ENCODE measurements at regions not wholly inside any gene's neighbourhood (a gene's known extent, or its start where the extent isn't known, plus 50 kb on each side); places are given as distances from the start of the nearest gene placed in this dataset.

DNA sequence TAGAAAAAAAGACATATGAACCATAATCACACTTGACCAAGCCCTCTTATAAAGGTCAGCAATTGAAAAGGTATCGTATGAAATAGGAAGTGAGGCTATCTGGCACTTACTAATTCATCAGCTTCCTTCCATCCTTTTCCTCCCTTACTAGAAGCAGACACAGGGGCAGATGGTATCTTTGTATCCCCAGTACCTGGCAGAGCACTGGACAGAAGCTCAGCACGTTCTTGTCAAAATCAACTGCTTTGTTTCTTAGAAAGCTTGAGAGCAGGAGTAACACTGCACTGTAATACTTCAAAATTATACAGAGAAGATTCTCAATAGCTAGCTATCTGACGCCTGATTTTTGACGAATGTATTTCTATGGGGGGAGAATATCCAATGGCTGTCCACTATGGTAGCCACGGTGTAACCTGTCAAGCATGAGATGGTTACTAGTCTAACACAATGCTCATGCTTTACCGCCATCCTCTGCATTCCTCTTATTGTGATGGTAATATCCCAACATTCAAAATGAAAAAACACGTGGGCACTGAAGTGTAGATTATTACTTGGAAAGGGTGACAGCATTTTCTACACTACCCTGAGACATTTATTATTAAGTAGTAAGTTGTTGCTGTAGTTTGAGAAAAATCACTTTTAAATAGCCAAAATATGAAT lies 175.6 kb downstream of the SIPA1L2 start:
- ATAC-seq: no peak
- TF ChIP-seq PPARA (CRISPR knock-in tag; IDR thresholded peaks at IDR 0.05; ENCODE audit: borderline replicate concordance) (no peak), ZFP3 (CRISPR knock-in tag; IDR thresholded peaks at IDR 0.05) (no peak), GLIS3 (CRISPR knock-in tag; IDR thresholded peaks at IDR 0.05) (no peak), BACH2 (CRISPR knock-in tag; IDR thresholded peaks at IDR 0.05; ENCODE audit: borderline replicate concordance) (no peak)
- TF ChIP-seq, protein P1, sequence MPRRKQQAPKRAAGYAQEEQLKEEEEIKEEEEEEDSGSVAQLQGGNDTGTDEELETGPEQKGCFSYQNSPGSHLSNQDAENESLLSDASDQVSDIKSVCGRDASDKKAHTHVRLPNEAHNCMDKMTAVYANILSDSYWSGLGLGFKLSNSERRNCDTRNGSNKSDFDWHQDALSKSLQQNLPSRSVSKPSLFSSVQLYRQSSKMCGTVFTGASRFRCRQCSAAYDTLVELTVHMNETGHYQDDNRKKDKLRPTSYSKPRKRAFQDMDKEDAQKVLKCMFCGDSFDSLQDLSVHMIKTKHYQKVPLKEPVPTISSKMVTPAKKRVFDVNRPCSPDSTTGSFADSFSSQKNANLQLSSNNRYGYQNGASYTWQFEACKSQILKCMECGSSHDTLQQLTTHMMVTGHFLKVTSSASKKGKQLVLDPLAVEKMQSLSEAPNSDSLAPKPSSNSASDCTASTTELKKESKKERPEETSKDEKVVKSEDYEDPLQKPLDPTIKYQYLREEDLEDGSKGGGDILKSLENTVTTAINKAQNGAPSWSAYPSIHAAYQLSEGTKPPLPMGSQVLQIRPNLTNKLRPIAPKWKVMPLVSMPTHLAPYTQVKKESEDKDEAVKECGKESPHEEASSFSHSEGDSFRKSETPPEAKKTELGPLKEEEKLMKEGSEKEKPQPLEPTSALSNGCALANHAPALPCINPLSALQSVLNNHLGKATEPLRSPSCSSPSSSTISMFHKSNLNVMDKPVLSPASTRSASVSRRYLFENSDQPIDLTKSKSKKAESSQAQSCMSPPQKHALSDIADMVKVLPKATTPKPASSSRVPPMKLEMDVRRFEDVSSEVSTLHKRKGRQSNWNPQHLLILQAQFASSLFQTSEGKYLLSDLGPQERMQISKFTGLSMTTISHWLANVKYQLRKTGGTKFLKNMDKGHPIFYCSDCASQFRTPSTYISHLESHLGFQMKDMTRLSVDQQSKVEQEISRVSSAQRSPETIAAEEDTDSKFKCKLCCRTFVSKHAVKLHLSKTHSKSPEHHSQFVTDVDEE (CRISPR knock-in tag; IDR thresholded peaks at IDR 0.05): no peak
- TF ChIP-seq, protein P2, sequence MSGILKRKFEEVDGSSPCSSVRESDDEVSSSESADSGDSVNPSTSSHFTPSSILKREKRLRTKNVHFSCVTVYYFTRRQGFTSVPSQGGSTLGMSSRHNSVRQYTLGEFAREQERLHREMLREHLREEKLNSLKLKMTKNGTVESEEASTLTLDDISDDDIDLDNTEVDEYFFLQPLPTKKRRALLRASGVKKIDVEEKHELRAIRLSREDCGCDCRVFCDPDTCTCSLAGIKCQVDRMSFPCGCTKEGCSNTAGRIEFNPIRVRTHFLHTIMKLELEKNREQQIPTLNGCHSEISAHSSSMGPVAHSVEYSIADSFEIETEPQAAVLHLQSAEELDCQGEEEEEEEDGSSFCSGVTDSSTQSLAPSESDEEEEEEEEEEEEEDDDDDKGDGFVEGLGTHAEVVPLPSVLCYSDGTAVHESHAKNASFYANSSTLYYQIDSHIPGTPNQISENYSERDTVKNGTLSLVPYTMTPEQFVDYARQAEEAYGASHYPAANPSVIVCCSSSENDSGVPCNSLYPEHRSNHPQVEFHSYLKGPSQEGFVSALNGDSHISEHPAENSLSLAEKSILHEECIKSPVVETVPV (CRISPR knock-in tag; IDR thresholded peaks at IDR 0.05): no peak

DNA sequence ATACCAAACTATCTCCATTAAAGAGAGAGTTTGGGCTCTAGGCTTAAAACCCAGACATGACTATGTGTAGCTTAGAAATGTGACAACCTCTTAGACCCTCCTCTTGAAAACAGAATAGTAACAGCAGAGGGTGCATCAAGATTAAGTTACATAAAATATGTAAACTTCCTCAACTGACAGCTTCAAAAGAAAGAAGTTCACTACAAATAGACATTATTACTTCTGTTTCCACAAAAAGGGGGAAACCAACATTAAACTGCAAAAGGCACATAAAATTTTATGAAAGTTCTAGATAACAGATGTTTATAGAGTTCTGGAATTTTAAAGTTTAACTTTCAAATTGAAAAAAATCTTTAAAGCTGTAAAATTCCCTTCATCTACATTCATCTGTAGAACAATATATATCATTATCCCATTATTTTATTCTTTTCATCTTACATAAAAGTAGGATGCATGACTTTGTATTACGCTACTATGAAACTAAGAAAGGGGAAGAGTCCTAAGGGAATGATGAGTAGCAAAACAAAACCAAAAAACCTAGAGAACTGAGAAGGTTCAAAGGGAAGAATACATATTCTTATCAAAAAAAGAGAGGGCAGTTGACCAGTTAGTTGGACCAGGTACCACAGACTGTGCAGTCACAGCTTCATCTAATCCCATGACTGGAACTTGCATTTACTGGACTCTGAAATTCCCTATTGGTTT lies 177.0 kb downstream of the SIPA1L2 start:
- ATAC-seq: no peak
- no peak for TF ChIP-seq CSDC2 (CRISPR knock-in tag; IDR thresholded peaks at IDR 0.05)
- TF ChIP-seq ZFP3 (CRISPR knock-in tag; IDR thresholded peaks at IDR 0.05): no peak
- TF ChIP-seq, protein P2 (CRISPR knock-in tag; IDR thresholded peaks at IDR 0.05): no peak
- TF ChIP-seq, protein P3, sequence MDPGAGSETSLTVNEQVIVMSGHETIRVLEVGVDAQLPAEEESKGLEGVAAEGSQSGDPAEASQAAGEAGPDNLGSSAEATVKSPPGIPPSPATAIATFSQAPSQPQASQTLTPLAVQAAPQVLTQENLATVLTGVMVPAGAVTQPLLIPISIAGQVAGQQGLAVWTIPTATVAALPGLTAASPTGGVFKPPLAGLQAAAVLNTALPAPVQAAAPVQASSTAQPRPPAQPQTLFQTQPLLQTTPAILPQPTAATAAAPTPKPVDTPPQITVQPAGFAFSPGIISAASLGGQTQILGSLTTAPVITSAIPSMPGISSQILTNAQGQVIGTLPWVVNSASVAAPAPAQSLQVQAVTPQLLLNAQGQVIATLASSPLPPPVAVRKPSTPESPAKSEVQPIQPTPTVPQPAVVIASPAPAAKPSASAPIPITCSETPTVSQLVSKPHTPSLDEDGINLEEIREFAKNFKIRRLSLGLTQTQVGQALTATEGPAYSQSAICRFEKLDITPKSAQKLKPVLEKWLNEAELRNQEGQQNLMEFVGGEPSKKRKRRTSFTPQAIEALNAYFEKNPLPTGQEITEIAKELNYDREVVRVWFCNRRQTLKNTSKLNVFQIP (CRISPR knock-in tag; IDR thresholded peaks at IDR 0.05; ENCODE audit: borderline replicate concordance, low read depth): no peak

DNA sequence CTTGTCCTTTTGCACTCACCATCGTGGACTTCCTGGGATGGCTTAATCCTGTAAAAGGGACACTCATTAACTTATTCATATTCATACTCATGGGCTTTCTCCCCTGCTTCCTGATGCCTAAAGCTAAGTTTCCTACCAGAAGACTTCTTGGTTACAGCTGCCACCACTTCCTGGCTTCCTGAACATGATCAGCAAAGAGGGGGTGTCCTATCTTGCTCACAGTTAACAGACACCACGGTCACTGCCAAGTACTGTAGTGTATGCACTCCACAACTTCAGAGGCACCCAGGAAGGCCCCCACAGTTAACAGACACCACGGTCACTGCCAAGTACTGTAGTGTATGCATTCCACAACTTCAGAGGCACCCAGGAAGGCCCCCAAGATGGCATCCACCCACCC lies 177.8 kb downstream of the SIPA1L2 start:
- ATAC-seq: no peak
- TF ChIP-seq ESRRG (CRISPR knock-in tag; IDR thresholded peaks at IDR 0.05) (no peak), TOX (CRISPR knock-in tag; IDR thresholded peaks at IDR 0.05; ENCODE audit: borderline replicate concordance) (no peak), ZC3H10 (CRISPR knock-in tag; IDR thresholded peaks at IDR 0.05) (no peak)
- TF ChIP-seq, protein P4, sequence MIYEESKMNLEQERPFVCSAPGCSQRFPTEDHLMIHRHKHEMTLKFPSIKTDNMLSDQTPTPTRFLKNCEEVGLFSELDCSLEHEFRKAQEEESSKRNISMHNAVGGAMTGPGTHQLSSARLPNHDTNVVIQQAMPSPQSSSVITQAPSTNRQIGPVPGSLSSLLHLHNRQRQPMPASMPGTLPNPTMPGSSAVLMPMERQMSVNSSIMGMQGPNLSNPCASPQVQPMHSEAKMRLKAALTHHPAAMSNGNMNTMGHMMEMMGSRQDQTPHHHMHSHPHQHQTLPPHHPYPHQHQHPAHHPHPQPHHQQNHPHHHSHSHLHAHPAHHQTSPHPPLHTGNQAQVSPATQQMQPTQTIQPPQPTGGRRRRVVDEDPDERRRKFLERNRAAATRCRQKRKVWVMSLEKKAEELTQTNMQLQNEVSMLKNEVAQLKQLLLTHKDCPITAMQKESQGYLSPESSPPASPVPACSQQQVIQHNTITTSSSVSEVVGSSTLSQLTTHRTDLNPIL (CRISPR knock-in tag; IDR thresholded peaks at IDR 0.05; ENCODE audit: low read depth): no peak
- TF ChIP-seq, protein P3 (CRISPR knock-in tag; IDR thresholded peaks at IDR 0.05; ENCODE audit: borderline replicate concordance, low read depth): no peak
- TF ChIP-seq, protein P5, sequence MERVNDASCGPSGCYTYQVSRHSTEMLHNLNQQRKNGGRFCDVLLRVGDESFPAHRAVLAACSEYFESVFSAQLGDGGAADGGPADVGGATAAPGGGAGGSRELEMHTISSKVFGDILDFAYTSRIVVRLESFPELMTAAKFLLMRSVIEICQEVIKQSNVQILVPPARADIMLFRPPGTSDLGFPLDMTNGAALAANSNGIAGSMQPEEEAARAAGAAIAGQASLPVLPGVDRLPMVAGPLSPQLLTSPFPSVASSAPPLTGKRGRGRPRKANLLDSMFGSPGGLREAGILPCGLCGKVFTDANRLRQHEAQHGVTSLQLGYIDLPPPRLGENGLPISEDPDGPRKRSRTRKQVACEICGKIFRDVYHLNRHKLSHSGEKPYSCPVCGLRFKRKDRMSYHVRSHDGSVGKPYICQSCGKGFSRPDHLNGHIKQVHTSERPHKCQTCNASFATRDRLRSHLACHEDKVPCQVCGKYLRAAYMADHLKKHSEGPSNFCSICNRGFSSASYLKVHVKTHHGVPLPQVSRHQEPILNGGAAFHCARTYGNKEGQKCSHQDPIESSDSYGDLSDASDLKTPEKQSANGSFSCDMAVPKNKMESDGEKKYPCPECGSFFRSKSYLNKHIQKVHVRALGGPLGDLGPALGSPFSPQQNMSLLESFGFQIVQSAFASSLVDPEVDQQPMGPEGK (CRISPR knock-in tag; IDR thresholded peaks at IDR 0.05; ENCODE audit: borderline replicate concordance): no peak
